IMR-90 (cell line): ENCODE measurements at regions not wholly inside any gene's neighbourhood (a gene's known extent, or its start where the extent isn't known, plus 50 kb on each side); places are given as distances from the start of the nearest gene placed in this dataset.

Source experiments
- ATAC-seq: fragments of 200-7000 bp; cut with Tn5 transposase; 2 replicates; pipeline ENCODE4 v1.9.1; 2020; ENCODE audit warnings: low read depth, mild to moderate bottlenecking, moderate library complexity
- BruUV-seq: library from RNA; stranded (reverse); fragments of 400-500 nt; replicated peaks from 2 replicates; lab custom pipeline; 2021; lab: Mats Ljungman, UMichigan
- CTCF ChIA-PET: fragments of 300-600 bp; formaldehyde crosslinking; extraction: SDS; loops from one replicate; lab custom pipeline; 2021; ENCODE audit warnings: antibody characterized with exemption; lab: Yijun Ruan, JAX
- POLR2A ChIA-PET: fragments of 300-600 bp; sonication (Branson Sonifier 250); formaldehyde crosslinking; loops from one replicate; lab custom pipeline; 2022; ENCODE audit warnings: antibody characterized with exemption; ENCODE audit not compliant: unreplicated experiment; lab: Charles Lee
- DNase-seq: peaks from one replicate; pipeline ENCODE4 v3.0.0; 2013
- H2AFZ ChIP-seq: replicated peaks from 2 replicates; pipeline ENCODE3; 2013; ENCODE audit warnings: low read length, mild to moderate bottlenecking; ENCODE audit not compliant: poor library complexity
- H2AK5ac ChIP-seq: 2 replicates; pipeline ENCODE4 v1.6.1; 2013; ENCODE audit warnings: low read depth, low read length, inconsistent platforms
- H2AK9ac ChIP-seq: replicated peaks from 2 replicates; pipeline ENCODE3; 2013; ENCODE audit warnings: mild to moderate bottlenecking, low read depth, low read length, moderate library complexity; ENCODE audit not compliant: poor library complexity
- H2BK120ac ChIP-seq: 2 replicates; pipeline ENCODE4 v1.6.1; 2013; ENCODE audit warnings: low read depth, low read length, inconsistent platforms
- H2BK15ac ChIP-seq: 3 replicates; pipeline ENCODE4 v1.6.1; 2013; ENCODE audit warnings: low read depth, low read length, inconsistent platforms
- H2BK20ac ChIP-seq: 2 replicates; pipeline ENCODE4 v1.6.1; 2013; ENCODE audit warnings: low read depth, mild to moderate bottlenecking, inconsistent platforms, low read length, moderate library complexity
- H2BK5ac ChIP-seq: 2 replicates; pipeline ENCODE4 v1.6.1; 2013; ENCODE audit warnings: mild to moderate bottlenecking, low read depth, low read length, inconsistent platforms; ENCODE audit not compliant: poor library complexity, severe bottlenecking
- H3K14ac ChIP-seq: replicated peaks from 2 replicates; pipeline ENCODE4 v1.6.1; 2013; ENCODE audit warnings: low read depth, low read length, inconsistent platforms
- H3K18ac ChIP-seq: 2 replicates; pipeline ENCODE4 v1.6.1; 2013; ENCODE audit warnings: low read depth, low read length, control low read depth
- H3K23ac ChIP-seq: 2 replicates; pipeline ENCODE4 v1.6.1; 2013; ENCODE audit warnings: low read depth, low read length, inconsistent platforms
- H3K27ac ChIP-seq: 2 replicates; pipeline ENCODE4 v1.5.1; 2013; ENCODE audit warnings: mild to moderate bottlenecking, control low read depth, low read length; ENCODE audit not compliant: insufficient read depth
- H3K27me3 ChIP-seq: 2 replicates; pipeline ENCODE4 v1.6.1; 2013; ENCODE audit warnings: low read length; ENCODE audit not compliant: control insufficient read depth, insufficient read depth
- H3K36me3 ChIP-seq: 2 replicates; pipeline ENCODE4 v1.6.1; 2013; ENCODE audit warnings: low read length, mixed read lengths; ENCODE audit not compliant: control insufficient read depth, insufficient read depth
- H3K4ac ChIP-seq: 2 replicates; pipeline ENCODE4 v1.6.1; 2013; ENCODE audit warnings: low read depth, low read length, inconsistent platforms
- H3K4me1 ChIP-seq: 2 replicates; pipeline ENCODE4 v1.6.1; 2013; ENCODE audit warnings: low read length, mixed read lengths; ENCODE audit not compliant: control insufficient read depth, insufficient read depth
- H3K4me2 ChIP-seq: 2 replicates; pipeline ENCODE4 v1.6.1; 2013; ENCODE audit warnings: low read depth, mild to moderate bottlenecking, control low read depth, low read length, moderate library complexity
- H3K4me3 ChIP-seq: 2 replicates; pipeline ENCODE4 v1.5.1; 2013; ENCODE audit warnings: low read depth, mild to moderate bottlenecking, control low read depth, low read length, moderate library complexity; ENCODE audit not compliant: insufficient read depth
- H3K56ac ChIP-seq: 2 replicates; pipeline ENCODE4 v1.6.1; 2013; ENCODE audit warnings: low read length, inconsistent platforms; ENCODE audit not compliant: insufficient read depth; ENCODE audit errors: extremely low read depth
- H3K79me1 ChIP-seq, 2 experiments: 2 replicates each; pipeline ENCODE4 v1.6.1; 2013; ENCODE audit warnings: low read length in 2 of 2, inconsistent platforms in 1 of 2, low read depth in 1 of 2
- H3K9ac ChIP-seq: 2 replicates; pipeline ENCODE4 v1.6.1; 2013; ENCODE audit warnings: low read depth, low read length, control low read depth
- H3K9me1 ChIP-seq: 2 replicates; pipeline ENCODE4 v1.6.1; 2013; ENCODE audit warnings: low read length, inconsistent platforms; ENCODE audit not compliant: insufficient read depth
- H3K9me3 ChIP-seq: 2 replicates; pipeline ENCODE4 v1.6.1; 2013; ENCODE audit warnings: low read length; ENCODE audit not compliant: control insufficient read depth, insufficient read depth
- H4K20me1 ChIP-seq: 2 replicates; pipeline ENCODE4 v1.6.1; 2013; ENCODE audit warnings: low read length, inconsistent platforms; ENCODE audit not compliant: insufficient read depth
- H4K5ac ChIP-seq: 2 replicates; pipeline ENCODE4 v1.6.1; 2013; ENCODE audit warnings: mild to moderate bottlenecking, low read depth, low read length, control low read depth
- H4K8ac ChIP-seq, 2 experiments: 2 replicates each; pipeline ENCODE4 v1.6.1; 2013; ENCODE audit warnings: low read depth in 2 of 2, low read length in 2 of 2, control low read depth in 1 of 2, inconsistent platforms in 1 of 2
- H4K91ac ChIP-seq: 2 replicates; pipeline ENCODE4 v1.6.1; 2013; ENCODE audit warnings: low read depth, low read length, inconsistent platforms; ENCODE audit not compliant: insufficient read depth
- BHLHE40 ChIP-seq: fragments of 150-350 bp; IDR thresholded peaks from 2 replicates; pipeline ENCODE4 v1.6.1; 2016; ENCODE audit warnings: mild to moderate bottlenecking, low read depth, low read length
- CEBPB ChIP-seq: IDR thresholded peaks from 2 replicates; pipeline ENCODE4 v1.6.1; 2012; ENCODE audit warnings: low read depth, low read length, improper control_type of control experiment
- CHD1 ChIP-seq: IDR thresholded peaks from 2 replicates; pipeline ENCODE4 v1.6.1; 2012; ENCODE audit warnings: low read depth, low read length, improper control_type of control experiment
- CTCF ChIP-seq: conservative IDR thresholded peaks from 2 replicates; pipeline ENCODE4 v1.5.1; 2012; ENCODE audit warnings: mild to moderate bottlenecking, low read depth, low read length, improper control_type of control experiment
- FOS ChIP-seq: fragments of 150-350 bp; IDR thresholded peaks from 2 replicates; pipeline ENCODE4 v1.6.1; 2016; ENCODE audit warnings: low read depth, low read length
- MAFK ChIP-seq: IDR thresholded peaks from 2 replicates; pipeline ENCODE4 v1.6.1; 2012; ENCODE audit warnings: low read depth, low read length, improper control_type of control experiment
- MAZ ChIP-seq: IDR thresholded peaks from 2 replicates; pipeline ENCODE4 v1.6.1; 2012; ENCODE audit warnings: low read depth, mild to moderate bottlenecking, low read length, improper control_type of control experiment, moderate library complexity, borderline replicate concordance
- MXI1 ChIP-seq: IDR thresholded peaks from 2 replicates; pipeline ENCODE4 v1.6.1; 2012; ENCODE audit warnings: low read depth, mild to moderate bottlenecking, low read length, moderate library complexity, borderline replicate concordance
- NFE2L2 ChIP-seq: fragments of 150-350 bp; IDR thresholded peaks from 2 replicates; pipeline ENCODE4 v1.6.1; 2016; ENCODE audit warnings: low read depth, mild to moderate bottlenecking, low read length
- POLR2A ChIP-seq: IDR thresholded peaks from 2 replicates; pipeline ENCODE4 v1.6.1; 2012; ENCODE audit warnings: mild to moderate bottlenecking, low read depth, low read length
- RAD21 ChIP-seq: IDR thresholded peaks from 2 replicates; pipeline ENCODE4 v1.6.1; 2012; ENCODE audit warnings: low read length, improper control_type of control experiment
- RCOR1 ChIP-seq: IDR thresholded peaks from 2 replicates; pipeline ENCODE4 v1.6.1; 2012; ENCODE audit warnings: mild to moderate bottlenecking, low read length, improper control_type of control experiment; ENCODE audit not compliant: insufficient replicate concordance
- RFX5 ChIP-seq: IDR thresholded peaks from 2 replicates; pipeline ENCODE4 v1.8.0; 2012; ENCODE audit warnings: low read depth, mild to moderate bottlenecking, low read length, moderate library complexity
- SMC3 ChIP-seq: fragments of 150-350 bp; IDR thresholded peaks from 2 replicates; pipeline ENCODE4 v1.6.1; 2016; ENCODE audit warnings: low read depth, mild to moderate bottlenecking, antibody characterized with exemption, low read length, moderate library complexity
- WGBS, 2 experiments: methylation state at CpG; one replicate each; pipeline versions ENCODE4 v1.1.5 to v1.1.7; 2013; ENCODE audit warnings: missing lambda C conversion rate in 2 of 2; ENCODE audit not compliant: insufficient read length in 1 of 2; ENCODE audit errors: extremely low coverage in 2 of 2; 5-methylcytosine and 5-hydroxymethylcytosine counted together
- dilution Hi-C: fragments of 300-500 bp; cut with HindIII; formaldehyde crosslinking; loops from one replicate; pipeline ENCODE4 v1.14.3; 2018; ENCODE audit warnings: low sequenced_read_pairs; ENCODE audit not compliant: unreplicated experiment
- in situ Hi-C: fragments of 300-500 bp; cut with MboI; formaldehyde crosslinking; loops from 3 replicates; pipeline ENCODE4 v1.14.3; 2019; ENCODE audit warnings: low sequenced_read_pairs, inconsistent platforms, mixed read lengths
- intact Hi-C: fragments of 100-400 bp; cut with micrococcal nuclease; formaldehyde crosslinking; loops from 2 replicates; pipeline ENCODE4 v1.10.0; 2022
- TF ChIP-seq, protein P1 (sequence below): fragments of 150-350 bp; IDR thresholded peaks from 2 replicates; pipeline ENCODE4 v1.6.1; 2016; ENCODE audit warnings: low read depth, mild to moderate bottlenecking, low read length, moderate library complexity, borderline replicate concordance
- TF ChIP-seq, protein P2 (sequence below): fragments of 150-350 bp; IDR thresholded peaks from 2 replicates; pipeline ENCODE4 v1.6.1; 2017; ENCODE audit warnings: mild to moderate bottlenecking, antibody characterized with exemption, low read length, low read depth

DNA sequence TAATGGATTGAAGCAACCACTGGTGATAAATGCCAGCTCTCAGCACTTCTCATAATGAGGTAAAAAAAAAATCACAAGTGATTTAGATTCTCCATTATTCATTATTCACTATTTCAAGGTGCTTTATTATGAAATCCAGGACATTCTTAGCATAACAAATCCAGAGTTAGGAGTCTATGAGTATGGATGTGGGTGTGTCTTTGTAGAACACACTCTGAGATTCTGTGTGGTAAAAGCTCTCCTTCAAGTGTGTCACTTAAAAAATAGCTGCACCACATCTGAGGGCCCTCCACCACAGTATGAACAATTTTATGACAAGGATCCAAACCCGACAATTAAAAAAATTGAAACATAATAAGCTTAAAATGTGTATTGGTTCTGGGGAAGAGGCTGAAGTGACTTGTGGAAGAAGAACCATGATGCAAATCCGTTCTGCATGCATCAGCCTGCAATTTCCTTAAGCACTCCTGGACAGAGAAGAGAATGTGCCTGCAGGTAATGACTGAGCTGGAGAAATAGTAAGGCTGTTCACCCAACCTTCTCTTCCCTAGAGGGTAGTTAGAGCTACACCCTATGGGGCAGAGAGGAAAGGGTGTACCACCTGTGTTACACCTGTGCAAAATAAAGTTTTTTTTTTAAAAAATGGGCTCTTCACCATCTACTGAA, 488.5 kb upstream of the MGAT4C start:
- Histone ChIP-seq H3K4me2 (no peak overlapping the region), H2AK9ac (no peak overlapping the region), H2AK5ac (no peak overlapping the region), H3K14ac (no peak overlapping the region), H3K79me1 (no peaks in the 10 kb centered on the region), H3K4me1 (no peaks in the 10 kb centered on the region), H2BK5ac (no peak overlapping the region), H4K8ac (no peak overlapping the region), H4K5ac (no peak overlapping the region), H3K23ac (no peak overlapping the region), H4K91ac (no peak overlapping the region), H3K56ac (no peak overlapping the region), H3K27me3 (no peaks in the 10 kb centered on the region), H2BK20ac (0 out of 2 replicates have a peak overlapping the region, but pooled peaks have one; percentile 24), H3K9me1 (no peaks in the 10 kb centered on the region), H2BK15ac (no peak overlapping the region), H3K36me3 (no peaks in the 10 kb centered on the region), H2AFZ (no peak overlapping the region), H3K18ac (no peak overlapping the region), H3K4me3 (no peak overlapping the region), H3K4ac (no peak overlapping the region), H2BK120ac (no peak overlapping the region), H3K27ac (no peak overlapping the region), H4K20me1 (no peaks in the 10 kb centered on the region), H3K9ac (no peak overlapping the region), H3K9me3 (no peaks in the 10 kb centered on the region)
- CTCF ChIA-PET, result no interaction called here
- POLR2A ChIA-PET, result no interaction called here
- ATAC-seq, result no peak
- no peak for TF ChIP-seq CHD1
- TF ChIP-seq RAD21, result no peak
- TF ChIP-seq FOS, result no peak
- TF ChIP-seq CEBPB, result no peak
- TF ChIP-seq MAZ, result no peak
- TF ChIP-seq SMC3, result no peak
- no peak for TF ChIP-seq NFE2L2
- no peak for TF ChIP-seq BHLHE40
- no peak for TF ChIP-seq MXI1
- TF ChIP-seq RFX5, result no peak
- no peak for TF ChIP-seq RCOR1
- no peak for TF ChIP-seq CTCF
- TF ChIP-seq, protein P1, sequence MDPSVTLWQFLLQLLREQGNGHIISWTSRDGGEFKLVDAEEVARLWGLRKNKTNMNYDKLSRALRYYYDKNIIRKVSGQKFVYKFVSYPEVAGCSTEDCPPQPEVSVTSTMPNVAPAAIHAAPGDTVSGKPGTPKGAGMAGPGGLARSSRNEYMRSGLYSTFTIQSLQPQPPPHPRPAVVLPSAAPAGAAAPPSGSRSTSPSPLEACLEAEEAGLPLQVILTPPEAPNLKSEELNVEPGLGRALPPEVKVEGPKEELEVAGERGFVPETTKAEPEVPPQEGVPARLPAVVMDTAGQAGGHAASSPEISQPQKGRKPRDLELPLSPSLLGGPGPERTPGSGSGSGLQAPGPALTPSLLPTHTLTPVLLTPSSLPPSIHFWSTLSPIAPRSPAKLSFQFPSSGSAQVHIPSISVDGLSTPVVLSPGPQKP, result no peak
- TF ChIP-seq POLR2A, result no peak
- TF ChIP-seq, protein P2, sequence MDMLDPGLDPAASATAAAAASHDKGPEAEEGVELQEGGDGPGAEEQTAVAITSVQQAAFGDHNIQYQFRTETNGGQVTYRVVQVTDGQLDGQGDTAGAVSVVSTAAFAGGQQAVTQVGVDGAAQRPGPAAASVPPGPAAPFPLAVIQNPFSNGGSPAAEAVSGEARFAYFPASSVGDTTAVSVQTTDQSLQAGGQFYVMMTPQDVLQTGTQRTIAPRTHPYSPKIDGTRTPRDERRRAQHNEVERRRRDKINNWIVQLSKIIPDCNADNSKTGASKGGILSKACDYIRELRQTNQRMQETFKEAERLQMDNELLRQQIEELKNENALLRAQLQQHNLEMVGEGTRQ, result no peak
- TF ChIP-seq MAFK, result no peak
- intact Hi-C loops (no loop called here), dilution Hi-C loops (no loop called here), in situ Hi-C loops (no loop called here)
- WGBS, 2 experiments, result no CpG with 5 or more reads among the region's 2 CpGs
- no TSS peak for BruUV-seq
- no peak for DNase-seq
